ENCODE measurements at regions not wholly inside any gene's neighbourhood (a gene's known extent, or its start where the extent isn't known, plus 50 kb on each side); places are given as distances from the start of the nearest gene placed in this dataset.

DNA sequence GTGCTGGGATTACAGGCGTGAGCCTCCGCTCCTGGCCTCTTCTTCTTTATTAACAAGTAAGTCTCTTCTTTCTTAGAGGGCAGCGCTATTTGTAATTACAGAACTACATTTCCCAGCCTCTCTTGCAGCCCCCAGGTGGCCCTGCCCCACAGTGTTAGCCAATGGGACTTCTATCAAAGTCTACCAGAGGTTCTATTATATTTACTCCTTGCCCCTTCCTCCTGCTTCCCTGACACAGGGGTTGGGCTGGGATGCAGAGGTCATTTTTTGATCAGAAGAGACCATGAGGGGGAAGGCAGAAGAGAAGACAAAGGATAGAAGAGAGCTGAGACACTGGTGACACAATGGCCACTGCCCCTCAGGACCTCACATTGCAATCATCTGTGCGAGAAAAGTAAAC is 224.2 kb downstream of the SYK start:
- DNase-seq, result no peak

DNA sequence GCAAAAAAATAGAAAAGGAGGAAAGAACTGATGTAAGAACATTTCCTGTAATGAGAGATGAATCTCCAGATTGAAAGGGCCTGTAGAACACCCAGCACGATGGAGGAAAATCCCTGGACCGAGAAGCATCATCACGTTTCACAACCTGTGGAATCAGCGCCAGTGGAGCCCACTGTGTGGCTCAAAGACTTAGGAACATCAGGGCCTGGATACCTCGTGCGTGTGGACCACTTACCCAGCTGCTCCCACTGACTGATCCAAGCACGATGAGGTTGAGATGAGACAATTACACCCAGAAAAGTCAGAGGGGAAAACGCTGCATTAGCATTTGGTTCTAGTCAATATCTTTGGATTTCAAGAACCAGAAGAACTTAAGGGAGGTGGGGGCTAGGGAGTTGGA is 224.6 kb downstream of the SYK start:
- no peak for DNase-seq

DNA sequence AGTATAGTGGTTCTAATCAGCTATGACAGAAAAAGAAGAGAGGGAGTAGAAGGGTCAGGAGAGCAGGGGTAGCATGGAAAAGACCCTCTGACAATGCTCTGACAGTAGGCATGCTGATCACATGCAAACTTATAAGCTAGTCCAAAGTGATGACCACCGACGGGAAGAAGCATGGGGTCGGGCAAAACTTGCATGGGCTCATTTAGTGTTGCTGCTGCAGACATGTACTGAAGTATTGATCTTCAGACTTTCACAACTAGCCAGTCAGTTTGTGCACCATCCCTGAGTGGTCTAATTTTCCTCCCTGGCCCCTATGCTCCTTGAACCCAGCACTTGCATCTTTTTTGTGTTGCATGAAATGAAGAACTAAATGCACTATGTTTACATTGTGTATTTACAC is 225.4 kb downstream of the SYK start:
- DNase-seq, result no peak

DNA sequence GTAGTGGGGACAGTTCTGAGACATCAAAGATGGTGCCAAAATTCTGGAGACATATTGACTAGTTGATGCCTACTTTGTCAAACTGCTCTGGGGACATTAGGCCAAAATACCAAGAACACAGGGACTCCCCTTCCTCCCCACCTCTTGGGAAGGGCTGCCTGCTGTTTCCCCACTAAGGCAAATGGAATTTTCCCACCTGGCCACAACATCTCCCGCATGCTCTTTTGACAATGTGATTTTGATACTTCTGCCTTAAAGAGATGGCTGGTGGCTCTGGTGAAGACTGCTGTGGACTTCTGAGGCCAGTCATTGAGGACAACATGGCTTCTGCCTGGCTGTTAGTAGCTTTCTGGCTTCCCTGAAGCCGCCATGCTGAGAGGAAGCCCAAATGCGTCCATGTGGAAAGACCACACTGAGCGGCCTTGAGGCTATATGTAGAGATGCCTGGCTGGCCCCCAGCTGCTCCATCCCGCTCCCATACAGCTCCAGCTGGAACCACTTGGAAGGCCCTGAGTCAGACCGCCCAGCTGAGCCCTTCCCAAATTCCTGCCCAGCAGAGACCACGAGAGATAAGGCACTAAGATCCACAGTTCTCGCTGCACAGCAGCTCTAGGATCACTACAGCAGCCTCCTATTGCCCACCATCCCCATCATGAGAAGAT is 226.7 kb downstream of the SYK start:
- no peak for DNase-seq

DNA sequence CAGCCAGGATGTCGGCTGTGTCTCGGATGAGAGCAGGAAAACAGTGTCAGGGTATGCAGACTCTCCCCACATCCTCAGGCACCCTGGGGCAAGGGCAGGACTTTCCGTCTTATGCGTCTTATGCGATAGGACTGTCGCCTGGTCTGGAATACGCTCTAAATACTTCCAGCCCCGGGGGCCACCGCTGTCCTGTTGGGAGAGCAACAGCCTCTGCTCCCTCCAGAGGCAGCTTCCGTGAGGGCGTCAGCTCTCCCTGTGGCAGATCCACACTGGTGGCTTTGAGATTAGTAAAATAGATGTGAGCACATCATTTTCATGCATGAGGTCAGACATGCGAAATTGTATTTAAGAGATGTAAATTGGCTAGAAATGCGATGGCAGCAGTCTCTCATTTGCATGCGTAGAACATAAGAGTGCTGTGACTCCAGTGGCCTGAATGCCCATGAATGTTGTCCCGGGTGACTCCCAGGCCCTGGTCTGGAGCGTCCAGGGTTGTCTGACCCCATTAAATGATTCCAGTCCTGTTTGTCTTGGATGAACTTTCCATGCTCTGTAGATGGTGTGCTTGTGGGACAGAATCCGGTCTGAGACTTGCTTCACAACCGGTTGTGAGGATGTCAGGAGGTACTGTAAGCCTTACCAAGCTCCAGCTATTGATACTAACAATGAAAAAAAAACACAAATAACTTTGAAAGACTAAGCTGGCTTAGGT is 228.2 kb downstream of the SYK start:
- DNase-seq, result no peak

DNA sequence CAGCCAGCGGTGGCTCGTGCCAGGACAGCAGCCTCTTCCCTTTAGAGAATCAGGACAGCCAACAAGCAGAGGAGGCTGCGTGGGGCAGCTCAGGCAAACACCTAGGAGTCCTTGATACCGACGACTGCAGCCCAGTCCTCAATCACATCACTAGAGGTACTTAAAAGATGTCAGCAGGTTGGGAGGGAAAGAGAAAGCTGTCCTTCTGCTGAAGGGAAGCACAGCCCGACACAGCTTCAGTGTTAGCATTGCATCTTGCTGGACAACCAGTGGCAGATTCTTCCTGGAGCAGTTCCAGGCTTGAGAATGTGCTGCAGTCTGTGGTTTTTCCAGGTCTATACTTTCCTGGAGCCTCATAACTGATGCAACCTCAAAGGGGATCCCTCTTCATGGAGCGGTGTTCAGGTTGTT is 230.5 kb downstream of the SYK start:
- DNase-seq, result no peak

DNA sequence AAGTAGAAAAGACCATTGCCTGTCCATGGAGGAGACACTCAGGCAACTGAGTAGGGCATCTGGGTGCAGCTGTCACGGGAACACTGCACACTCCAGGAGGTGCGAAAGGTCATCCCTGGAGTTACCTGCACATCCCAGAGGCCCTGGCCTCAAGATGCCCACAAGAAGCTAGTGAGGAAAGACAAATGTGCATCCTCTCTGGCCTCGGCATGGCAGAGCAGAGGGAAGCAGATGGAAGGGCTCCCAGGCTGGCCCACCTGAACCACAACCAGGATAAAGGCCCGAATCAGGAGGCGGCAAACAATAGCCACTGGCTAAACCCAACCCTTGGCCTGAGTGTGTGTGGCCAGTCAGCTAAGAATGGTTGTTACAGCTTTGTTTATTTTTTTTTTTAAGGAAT is 231.7 kb downstream of the SYK start:
- DNase-seq, result no peak

DNA sequence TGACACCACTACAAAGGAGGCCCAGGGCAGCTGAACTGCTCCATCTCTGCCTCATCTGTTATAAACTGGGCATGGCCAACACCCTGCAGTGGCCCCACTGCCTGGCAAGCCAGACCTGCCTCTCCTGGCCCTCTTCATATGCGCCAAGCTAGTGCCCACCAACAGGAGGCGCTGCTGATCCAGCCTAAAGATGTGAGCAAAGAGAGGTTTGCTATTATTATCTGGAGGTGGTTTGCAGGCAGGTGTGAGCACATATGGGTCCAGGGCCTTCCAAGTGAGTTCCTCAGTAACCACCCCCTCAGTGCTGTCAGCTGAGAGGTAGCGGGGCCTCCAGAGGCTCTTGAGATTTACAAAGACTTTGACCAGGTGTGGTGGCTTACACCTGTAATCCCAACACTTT is 232.2 kb downstream of the SYK start:
- peak; percentile 40 for DNase-seq

DNA sequence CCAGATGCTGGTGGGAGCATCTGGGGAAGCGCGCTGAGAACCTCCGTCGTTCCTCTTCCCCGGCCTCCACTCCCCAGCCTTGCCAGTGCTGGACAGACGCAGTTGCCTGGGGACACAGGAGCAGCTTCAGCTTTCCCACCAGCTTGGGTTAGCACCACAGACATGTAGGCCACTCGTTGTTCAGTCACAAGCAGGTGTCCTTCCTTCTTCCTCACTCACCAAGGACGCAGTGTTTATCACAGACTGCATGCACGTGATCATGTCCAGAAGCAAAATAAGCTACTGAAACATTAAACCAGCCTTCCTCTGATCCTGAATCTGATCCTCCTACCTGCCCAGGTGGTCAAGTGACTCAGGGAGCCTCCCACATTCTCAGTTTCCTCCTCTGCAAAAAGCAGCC is 232.9 kb downstream of the SYK start:
- no peak for DNase-seq

DNA sequence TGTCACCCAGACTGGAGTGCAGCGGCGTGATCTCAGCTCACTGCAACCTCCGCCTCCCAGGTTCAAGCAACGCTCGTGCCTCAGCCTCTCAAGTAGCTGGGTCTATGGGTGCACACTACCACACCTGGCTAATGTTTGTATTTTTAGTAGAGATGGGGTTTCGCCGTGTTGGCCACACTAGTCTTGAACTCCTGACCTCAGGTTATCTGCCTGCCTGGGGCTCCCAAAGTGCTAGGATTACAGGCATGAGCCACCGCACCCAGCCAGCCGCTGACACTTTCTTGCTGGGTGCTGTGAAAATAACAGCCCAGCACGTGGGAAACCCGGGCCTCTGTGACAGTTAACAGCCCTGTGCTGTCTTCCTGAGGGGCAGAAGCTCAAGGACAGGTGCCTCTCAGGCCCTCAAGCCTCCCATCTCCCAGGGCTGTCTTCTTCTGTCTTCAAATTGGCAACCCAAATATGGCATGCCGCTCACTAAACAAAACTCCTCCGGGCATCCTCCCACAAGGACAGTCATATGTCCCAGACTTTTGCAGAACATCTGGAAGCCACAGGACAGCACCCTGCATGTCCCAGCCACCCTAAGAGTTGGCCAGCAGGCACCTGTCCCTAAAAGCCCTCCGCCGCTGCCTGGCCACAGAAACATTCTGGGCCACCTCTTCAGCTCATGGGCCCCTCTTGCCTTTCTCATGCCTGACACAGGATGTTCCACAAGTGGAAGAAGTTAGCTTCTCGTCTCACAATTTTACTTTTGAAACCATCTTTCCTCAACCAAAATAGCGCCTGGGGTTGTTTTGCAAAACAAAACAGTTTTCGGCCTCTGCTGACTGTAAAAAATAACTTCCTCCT is 233.6 kb downstream of the SYK start:
- no peak for DNase-seq

DNA sequence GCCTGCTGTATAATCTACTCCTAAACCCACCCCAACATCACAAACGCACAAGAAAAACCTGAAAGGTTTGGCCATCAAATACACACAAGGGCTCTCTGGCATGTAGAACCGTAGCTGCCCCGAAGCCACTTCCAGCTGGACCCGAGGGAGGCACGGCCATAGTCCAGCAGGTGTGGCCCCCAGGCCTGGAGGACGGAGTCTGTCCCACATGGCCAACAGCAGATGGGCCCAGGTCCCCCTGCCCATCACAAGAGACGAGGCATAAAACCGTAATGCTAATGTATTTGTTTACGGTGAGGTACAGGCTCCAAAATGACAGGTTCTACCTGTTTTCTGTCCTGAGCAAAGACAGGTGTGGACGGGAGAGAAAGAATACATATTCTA is 234.2 kb downstream of the SYK start:
- DNase-seq, result no peak

DNA sequence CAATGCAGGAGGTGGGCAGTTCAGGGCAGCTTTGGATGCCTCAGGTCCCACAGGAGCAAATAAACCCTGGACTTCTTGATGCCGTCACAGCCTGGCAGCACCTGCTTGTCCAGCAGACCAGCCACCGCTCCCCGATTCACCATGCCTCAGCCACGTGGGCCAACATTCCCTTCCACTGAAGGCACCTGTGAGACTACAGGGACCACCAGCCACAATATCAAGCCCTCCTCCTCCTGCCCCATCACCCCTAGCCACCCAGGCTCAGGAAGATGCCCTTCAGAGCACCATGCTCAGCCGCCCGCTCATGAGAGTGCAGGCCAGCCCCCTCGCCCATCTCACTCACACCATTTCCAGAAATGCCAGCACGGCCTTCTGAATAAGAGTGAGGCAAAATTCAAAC is 234.7 kb downstream of the SYK start:
- no peak for DNase-seq

DNA sequence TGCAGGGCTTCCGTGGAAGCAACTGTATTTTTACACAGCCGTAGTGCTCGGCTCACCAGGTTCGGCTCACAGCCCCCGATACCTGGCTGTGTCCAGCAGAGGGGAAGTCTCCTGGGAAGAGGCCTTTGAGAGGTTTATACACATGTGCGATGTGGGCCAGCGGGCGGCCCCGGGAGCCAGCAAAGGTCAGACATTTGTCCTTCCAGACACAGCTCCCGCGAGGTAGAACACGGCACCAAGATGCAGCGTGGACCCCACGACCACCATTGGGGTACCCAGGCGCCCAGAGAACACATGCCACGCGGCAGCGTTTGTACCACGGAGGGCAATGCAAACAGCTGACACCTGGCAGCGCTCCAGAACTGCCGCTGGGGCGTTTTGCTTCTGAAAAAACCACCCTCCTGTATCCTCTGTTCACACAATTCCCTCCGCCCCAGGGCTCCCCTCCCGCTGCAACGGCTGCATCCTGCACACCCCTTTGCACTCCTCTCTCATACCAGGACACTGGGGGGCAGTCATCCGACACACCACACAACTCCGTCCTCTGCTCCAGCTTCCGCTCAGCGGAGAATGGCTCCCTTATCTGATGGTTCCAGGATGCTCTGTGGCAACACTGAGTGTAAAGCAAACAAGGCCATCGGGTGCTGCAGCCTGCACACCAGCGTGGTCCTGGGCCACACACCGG is 235.3 kb downstream of the SYK start:
- peak; percentile 91 for DNase-seq

DNA sequence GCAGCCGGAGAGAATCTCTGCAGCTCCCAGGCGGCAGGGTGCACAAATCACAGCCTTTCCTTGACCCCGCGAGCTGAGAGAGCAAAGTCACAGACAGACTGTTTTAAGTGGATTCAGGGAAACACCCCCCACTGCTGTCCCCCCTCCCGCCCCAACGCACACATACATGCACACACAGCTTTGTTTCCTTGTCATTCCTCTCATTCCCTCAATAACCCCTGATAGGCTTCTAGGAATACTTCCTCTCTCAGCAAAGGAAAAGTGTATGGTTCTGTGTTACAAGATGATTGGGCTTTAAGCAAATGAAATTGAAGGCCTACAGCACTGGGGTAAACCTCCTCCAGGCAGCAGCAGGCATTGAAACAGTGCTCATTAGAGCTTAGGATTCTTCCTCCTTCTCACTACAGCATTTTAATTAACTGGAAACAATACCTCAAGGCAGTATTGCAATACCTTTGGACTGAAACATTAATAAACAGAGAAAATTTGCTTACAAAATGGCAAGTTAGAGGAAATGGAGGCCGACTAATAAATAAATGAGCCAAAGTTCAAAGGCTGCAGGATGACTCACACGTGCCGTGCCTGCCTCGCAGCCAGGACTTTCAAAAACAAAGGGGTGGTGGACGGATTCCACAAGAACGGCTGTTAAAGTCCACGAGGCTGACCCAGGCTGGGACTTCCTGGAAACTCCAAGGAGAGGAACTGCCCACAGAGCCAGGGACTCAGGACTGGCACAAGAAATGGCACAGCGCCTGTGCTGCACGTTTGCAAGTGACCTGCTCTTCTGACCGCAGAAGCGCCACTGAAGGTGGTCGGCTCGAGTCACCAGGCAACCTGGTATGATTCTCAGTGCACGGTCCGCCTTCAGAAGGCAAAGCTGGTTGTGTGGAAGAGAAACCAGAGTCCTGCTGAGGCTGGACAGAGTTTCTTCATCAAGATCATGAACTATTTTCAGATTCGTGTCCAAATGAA is 236.2 kb downstream of the SYK start:
- DNase-seq, result no peak

DNA sequence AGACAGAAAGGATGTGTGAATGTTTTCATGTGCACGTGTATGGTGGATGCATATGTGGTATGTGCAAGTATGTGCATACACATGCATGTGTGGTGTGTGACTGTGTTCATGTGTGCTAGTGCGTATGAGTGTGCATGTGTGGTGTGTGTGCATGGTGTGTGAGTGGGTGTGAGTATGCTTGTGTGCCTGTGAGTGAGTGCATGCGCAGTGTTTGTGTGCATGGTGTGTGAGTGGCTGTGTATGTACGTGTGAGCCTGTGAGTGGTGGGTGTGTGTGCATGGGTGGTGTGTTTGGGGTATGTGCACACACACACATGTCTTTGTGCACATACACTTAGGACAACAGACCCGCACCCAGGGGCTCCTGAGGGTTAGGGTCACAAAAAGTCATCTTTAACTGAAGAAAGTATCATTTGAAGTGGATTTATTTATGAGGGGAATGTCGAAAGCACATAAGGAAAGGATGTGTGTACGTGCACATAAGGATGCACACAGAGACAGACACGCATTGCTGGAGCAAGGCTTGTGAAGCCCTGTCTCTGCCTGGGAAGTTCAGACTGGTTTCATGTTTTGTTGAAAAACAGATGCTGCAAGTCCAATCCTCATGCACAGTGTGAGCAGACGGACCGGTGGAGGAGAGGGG is 237.0 kb downstream of the SYK start:
- no peak for DNase-seq

DNA sequence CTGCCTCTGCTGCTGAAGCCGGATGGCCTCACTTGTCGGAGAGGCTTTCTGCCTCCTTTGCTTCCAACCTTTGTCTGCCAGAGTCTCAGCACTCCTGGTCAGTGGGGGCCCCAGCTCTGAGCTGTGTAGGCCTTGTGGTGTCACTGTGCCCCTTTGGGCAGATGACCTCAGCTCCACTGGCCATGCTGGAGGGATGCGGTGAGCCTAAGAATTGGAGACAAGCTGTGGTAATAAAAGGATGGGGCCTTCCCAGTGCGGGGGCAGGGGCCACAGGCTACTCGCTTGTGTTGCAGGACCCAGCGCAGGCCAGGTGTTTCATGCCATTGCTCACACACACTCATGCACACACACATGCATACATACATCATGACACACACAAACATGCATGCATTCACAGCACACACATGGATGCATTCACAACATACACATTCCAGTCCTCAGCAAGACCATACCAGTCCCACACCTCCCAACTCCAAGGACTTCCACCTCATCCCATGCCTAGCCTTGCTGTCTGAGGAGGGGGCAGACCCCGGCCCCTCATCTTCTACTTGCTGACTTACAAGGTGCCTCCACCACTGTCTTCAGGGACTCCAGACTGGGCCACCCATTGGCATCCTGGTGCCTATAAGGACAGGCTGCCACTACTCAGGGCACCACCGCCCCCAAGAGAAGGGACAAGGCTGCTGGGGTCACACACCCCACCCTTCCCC is 237.7 kb downstream of the SYK start:
- DNase-seq, result no peak

DNA sequence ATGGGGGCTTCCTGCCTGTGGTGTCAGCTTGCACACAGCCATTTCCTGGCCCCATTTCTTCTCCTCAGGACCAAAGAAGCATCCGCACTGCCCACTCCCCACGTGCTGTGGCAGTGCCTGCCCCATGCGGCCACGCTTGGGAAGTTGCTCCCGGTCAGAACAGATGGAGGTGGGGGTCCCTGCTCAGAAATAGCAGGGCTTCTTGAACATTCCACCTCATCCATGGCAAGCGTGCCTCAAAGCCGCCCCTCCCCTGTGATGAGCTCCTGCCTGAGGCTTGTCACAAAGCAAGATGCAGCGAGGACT is 238.2 kb downstream of the SYK start:
- DNase-seq, result no peak

DNA sequence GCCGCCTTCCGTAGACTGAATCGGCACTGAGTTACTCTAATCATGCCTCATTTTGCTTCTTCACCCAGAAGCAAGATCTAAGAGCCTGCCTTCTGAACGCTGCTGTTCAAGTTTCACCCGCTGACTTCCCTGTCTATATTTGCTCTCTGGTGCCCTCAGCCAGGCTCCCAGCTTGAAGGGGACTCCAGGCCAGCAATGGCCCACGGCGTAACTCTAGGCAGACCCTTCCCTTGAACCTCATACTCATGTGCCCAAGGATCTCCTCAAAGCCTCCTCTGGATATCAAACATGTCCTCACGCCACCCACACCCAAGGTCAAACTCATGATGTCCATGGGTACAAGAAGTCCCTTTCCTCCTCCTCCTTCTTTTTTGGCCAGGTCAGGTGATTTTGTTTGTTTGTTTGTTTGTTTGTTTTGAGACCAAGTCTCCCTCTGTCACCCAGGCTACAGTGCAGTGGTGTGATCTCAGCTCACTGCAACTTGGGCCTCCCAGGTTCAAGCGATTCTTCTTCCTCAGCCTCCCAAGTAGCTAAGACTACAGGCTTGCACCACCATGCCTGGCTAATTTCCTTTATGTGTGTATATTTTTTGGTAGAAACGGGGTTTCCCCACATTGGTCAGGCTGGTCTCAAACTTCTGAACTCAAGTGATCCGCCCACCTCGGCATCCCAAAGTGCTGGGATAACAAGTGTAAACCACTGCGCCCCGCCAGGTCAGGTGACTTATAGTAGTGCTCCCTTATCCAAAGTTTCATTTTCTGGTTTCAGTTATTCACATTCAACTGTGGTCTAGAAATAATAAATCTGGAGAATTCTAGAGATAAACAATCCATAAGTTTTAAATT is 239.0 kb downstream of the SYK start:
- DNase-seq, result no peak

DNA sequence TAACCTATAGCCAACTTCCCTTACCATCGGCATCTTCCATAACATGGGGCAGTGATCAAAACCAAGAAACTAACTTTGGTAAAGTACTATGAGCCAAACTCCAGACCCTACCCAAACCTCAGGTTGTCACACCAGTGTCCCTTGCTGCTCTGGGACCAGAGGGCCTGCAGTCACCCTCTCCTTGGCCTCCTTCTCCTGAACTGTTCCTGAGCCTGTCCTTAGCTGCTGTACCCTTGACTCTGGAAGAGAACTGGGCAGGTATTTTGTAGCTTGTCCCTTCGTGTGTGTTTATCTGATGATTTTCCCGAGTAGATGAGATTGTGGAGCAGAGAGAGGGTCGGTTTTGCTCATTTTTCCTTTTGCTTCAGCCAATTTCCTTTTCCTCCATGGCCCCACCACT is 240.4 kb downstream of the SYK start:
- no peak for DNase-seq

DNA sequence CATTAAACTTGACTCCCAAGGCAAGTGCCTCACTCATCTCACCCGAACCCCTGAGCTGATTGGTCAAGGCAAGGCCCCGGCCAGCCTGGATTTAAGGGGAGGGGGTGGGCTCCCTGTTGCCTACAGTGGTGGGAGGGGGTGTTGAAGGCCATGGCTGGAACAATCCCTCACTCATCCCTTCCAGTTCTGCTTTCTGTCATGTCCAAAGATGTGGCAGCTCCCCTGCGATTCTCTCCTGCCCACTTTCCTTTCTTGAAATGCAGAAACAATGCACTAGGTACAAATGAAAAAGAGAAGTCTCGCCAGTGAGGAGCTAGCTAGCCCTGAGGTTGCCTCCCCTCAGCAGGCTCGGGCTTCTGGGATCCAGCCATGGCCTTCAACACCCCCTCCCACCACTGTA is 240.9 kb downstream of the SYK start:
- DNase-seq, result no peak
